Tibial nerve (tissue), 4 donors: ENCODE measurements at regions not wholly inside any gene's neighbourhood (a gene's known extent, or its start where the extent isn't known, plus 50 kb on each side); places are given as distances from the start of the nearest gene placed in this dataset.

Source experiments
- DNase-seq, 2 donors: peaks; one replicate each; pipeline ENCODE4 v3.0.0-alpha.2; 2019; ENCODE audit warnings: low spot score in 2 of 2
- H3K27ac ChIP-seq, 4 donors: fragments of 200-600 bp; sonication (generic) in 3 of 4; one replicate each; pipeline ENCODE4 v1.5.1; 2017 to 2019; ENCODE audit warnings: mild to moderate bottlenecking in 1 of 4
- H3K27me3 ChIP-seq, 2 donors: fragments of 200-600 bp; sonication (generic) in 1 of 2; one replicate each; pipeline versions ENCODE4 v1.5.1 to v1.6.0; 2017 to 2019
- H3K36me3 ChIP-seq, 3 donors: fragments of 200-600 bp; sonication (generic); one replicate each; pipeline ENCODE4 v1.5.1; 2018 to 2019
- H3K4me1 ChIP-seq, 4 donors: fragments of 200-600 bp; sonication (generic) in 3 of 4; one replicate each; pipeline ENCODE4 v1.5.1; 2017 to 2019
- H3K4me3 ChIP-seq, 4 donors: fragments of 200-600 bp; sonication (generic) in 3 of 4; one replicate each; pipeline ENCODE4 v1.5.1; 2017 to 2019; ENCODE audit warnings: mild to moderate bottlenecking in 1 of 4, moderate library complexity in 1 of 4
- H3K9me3 ChIP-seq, 4 donors: fragments of 200-600 bp; sonication (generic) in 3 of 4; one replicate each; pipeline ENCODE4 v1.5.1; 2017 to 2019
- EP300 ChIP-seq, 2 donors: sonication (generic); formaldehyde crosslinking; IDR thresholded peaks; one replicate each; pipeline ENCODE4 v1.6.1; 2017; ENCODE audit warnings: antibody characterized with exemption in 2 of 2, mild to moderate bottlenecking in 1 of 2
- POLR2A ChIP-seq, 2 donors: fragments of 450-650 bp; IDR thresholded peaks; one replicate each; pipeline ENCODE4 v1.6.1; 2017; ENCODE audit warnings: antibody characterized with exemption in 2 of 2, mild to moderate bottlenecking in 2 of 2, moderate library complexity in 2 of 2
- WGBS, 2 donors: methylation state at CpG; one replicate each; pipeline ENCODE4 v1.1.5; 2018; 5-methylcytosine and 5-hydroxymethylcytosine counted together
- TF ChIP-seq, protein P1 (sequence below), 5 experiments: fragments of 200-600 bp in 3 of 5; fragments of 450-650 bp in 2 of 5; sonication (generic) in 3 of 5; IDR thresholded peaks; one replicate each; pipeline ENCODE4 v1.5.1; 2016 to 2019; ENCODE audit warnings: antibody characterized with exemption in 5 of 5, mild to moderate bottlenecking in 3 of 5, moderate library complexity in 2 of 5

DNA sequence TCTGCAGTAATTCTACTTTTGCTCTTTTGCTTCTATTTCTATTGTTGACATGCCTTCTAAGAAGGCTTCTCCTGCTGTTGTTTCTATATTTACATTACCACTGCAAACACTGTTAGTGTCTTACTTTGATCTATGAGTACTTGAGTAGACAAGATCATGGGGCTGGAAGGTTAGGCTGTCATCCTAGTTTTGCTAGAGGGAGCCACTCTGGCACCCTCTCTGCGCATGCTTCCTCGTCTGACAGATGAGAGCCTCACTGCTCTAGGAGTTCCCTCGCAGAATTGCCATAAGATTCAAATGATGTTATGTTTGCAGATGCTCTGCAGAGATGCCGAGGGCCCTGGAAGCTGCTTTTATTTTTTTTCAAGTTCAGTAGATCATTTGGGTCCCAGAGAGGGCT, 185.6 kb downstream of the RNF144A start:
- H3K4me1 ChIP-seq = no peaks in the 10 kb centered on the region
- DNase-seq = no peak
- no peak for TF ChIP-seq EP300 (IDR thresholded peaks at IDR 0.05)
- TF ChIP-seq, protein P1, sequence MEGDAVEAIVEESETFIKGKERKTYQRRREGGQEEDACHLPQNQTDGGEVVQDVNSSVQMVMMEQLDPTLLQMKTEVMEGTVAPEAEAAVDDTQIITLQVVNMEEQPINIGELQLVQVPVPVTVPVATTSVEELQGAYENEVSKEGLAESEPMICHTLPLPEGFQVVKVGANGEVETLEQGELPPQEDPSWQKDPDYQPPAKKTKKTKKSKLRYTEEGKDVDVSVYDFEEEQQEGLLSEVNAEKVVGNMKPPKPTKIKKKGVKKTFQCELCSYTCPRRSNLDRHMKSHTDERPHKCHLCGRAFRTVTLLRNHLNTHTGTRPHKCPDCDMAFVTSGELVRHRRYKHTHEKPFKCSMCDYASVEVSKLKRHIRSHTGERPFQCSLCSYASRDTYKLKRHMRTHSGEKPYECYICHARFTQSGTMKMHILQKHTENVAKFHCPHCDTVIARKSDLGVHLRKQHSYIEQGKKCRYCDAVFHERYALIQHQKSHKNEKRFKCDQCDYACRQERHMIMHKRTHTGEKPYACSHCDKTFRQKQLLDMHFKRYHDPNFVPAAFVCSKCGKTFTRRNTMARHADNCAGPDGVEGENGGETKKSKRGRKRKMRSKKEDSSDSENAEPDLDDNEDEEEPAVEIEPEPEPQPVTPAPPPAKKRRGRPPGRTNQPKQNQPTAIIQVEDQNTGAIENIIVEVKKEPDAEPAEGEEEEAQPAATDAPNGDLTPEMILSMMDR (IDR thresholded peaks at IDR 0.05) = no peak
- no peak for TF ChIP-seq POLR2A (IDR thresholded peaks at IDR 0.05)
- H3K27ac ChIP-seq = no peak overlapping the region
- H3K9me3 ChIP-seq = no peaks in the 10 kb centered on the region
- no peak overlapping the region for H3K4me3 ChIP-seq
- 95 to 97% methylated on average over 4 of the region's 4 CpGs for WGBS, 2 donors
- no peaks in the 10 kb centered on the region for H3K27me3 ChIP-seq
- H3K36me3 ChIP-seq = no peaks in the 10 kb centered on the region

DNA sequence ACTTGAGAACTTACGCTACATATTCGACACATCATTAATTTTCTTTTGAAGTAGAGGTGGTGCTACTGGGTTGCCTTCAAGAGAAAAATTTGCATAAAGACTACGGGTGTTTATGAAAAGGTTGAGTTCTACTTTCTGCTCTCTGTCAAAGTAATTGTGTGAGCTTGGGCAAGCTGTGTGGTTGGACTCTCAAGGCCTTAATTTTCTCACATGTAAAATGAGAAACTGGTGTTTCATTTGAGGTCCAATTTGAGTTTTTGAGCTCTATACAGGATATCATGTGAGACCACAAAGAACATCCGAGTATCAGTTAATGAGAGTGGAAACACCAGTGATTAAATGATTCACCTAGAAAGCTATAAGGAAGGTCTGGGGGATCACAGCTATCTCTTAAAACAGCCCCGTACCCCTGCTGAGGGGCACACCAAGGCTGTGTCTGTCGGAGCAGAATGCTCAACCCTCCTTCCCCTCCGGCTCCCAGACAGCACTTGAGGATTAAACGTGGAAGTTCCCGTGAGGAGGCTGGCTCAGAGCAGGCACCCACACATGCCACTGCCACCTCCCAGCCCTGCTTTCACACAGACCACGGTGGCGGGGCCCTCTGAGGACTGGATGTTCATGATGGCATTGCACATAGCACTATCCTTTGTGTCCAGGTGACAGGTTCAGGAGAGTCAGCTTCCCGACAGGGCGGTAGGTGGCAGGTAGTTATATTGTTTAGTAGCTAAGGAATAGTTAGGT, 191.8 kb downstream of the RNF144A start:
- H3K27ac ChIP-seq = no peak overlapping the region
- no peak for TF ChIP-seq POLR2A (IDR thresholded peaks at IDR 0.05)
- DNase-seq = no peak
- 79 to 89% methylated on average over 13 of the region's 13 CpGs for WGBS, 2 donors
- no peak overlapping the region for H3K4me3 ChIP-seq
- no peaks in the 10 kb centered on the region for H3K27me3 ChIP-seq
- H3K36me3 ChIP-seq = no peaks in the 10 kb centered on the region
- H3K9me3 ChIP-seq = peaks cover 0 to 6% (median 1%) of the 10 kb centered on the region in 4 donors
- H3K4me1 ChIP-seq = no peaks in the 10 kb centered on the region

DNA sequence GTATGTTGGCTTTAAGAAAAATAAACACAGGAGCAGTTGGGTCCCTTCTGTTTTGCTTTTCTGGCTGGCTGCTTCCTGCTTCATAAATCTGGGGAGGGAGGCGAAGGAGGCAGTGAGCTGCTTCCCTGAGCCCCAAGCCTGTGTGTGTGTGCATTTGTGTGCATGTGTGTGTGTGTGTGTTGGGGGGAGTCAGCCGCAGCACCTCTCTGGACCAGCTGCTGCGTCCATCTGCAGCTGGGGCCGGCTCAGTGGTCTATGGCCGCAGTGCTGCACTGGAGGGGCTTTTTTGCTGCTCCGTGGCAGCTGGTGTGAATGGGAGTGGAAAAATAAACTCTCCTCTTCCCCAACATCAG, 192.3 kb downstream of the RNF144A start:
- Histone ChIP-seq H3K27ac (no peak overlapping the region), H3K36me3 (no peaks in the 10 kb centered on the region), H3K9me3 (peaks cover 0 to 8% (median 3%) of the 10 kb centered on the region in 4 donors), H3K4me3 (no peak overlapping the region), H3K4me1 (no peaks in the 10 kb centered on the region), H3K27me3 (no peaks in the 10 kb centered on the region)
- DNase-seq = no peak
- no peak for TF ChIP-seq POLR2A (IDR thresholded peaks at IDR 0.05)
- WGBS, 2 donors = 85 to 90% methylated on average over 5 to 6 of the region's 6 CpGs

DNA sequence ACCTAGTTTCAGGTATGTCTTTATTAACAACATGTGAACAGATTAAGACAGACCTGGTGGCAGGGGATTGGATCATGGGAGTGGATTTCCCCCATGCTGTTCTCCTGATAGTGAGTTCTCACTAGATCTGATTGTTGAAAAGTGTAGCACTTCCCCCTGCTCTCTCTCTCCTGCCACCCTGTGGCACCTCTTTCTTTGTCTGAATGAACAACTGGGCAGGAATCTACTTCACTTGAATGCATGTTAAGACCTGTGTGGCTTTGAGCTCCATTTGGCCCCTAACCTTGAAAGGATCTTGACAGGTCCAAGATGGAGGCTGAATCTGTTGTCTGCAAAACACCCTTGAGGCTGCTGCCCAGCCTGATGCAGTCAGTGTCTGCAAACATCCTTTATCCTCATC, 194.4 kb downstream of the RNF144A start:
- Histone ChIP-seq H3K4me3 (no peak overlapping the region), H3K27ac (no peak overlapping the region), H3K27me3 (no peaks in the 10 kb centered on the region), H3K4me1 (no peaks in the 10 kb centered on the region), H3K9me3 (peaks cover 0 to 14% (median 3%) of the 10 kb centered on the region in 4 donors), H3K36me3 (no peaks in the 10 kb centered on the region)
- no peak for DNase-seq
- TF ChIP-seq EP300 (IDR thresholded peaks at IDR 0.05) (no peak), POLR2A (IDR thresholded peaks at IDR 0.05) (no peak)
- TF ChIP-seq, protein P1 (IDR thresholded peaks at IDR 0.05) = no peak

DNA sequence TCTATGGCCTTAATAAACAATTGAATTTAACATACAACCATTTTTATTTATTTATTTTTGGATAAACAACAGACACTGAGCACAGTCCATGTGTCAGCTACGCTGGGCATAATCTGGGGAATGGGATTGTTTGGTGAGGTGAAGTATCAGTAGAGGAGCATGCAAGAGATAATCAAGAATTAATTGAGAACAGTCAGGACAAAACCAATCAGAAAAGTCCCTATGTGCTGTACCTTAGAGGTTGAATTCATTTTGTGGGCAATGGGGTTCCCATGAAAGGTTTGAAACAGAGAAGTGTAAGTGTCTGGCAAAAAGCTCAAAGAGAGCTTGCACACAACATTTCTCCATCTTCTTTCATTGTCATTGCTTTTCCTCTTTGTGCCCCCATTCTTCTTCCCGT, 198.2 kb downstream of the RNF144A start:
- no peak for DNase-seq
- 46 to 54% methylated on average over 2 of the region's 2 CpGs for WGBS, 2 donors
- Histone ChIP-seq H3K27ac (no peak overlapping the region), H3K9me3 (peaks cover 0 to 14% (median 3%) of the 10 kb centered on the region in 4 donors), H3K4me3 (no peak overlapping the region), H3K27me3 (no peaks in the 10 kb centered on the region), H3K4me1 (peaks cover 0 to 5% (median 0%) of the 10 kb centered on the region in 4 donors), H3K36me3 (no peaks in the 10 kb centered on the region)
- TF ChIP-seq, protein P1 (IDR thresholded peaks at IDR 0.05) = no peak
- TF ChIP-seq POLR2A (IDR thresholded peaks at IDR 0.05) (no peak), EP300 (IDR thresholded peaks at IDR 0.05) (no peak)

DNA sequence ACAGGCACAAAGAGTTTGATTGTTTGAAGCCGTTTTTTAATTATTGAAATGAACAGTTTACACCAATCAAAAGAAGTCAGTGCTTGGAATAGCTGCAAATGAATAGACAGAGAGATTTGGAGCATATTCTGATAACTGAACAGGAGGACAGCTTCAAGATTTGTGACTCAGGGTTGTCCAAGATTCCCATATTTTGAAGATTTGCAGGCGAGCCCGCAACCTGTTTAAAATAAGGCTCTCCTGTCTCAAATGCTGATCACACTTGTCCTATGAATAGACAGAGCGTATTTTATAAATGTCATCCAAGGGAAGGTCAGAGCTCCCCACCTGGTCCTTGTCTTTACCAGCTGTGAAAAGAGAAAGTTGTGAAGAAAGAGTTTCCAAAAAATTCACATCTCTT, 198.7 kb downstream of the RNF144A start:
- H3K4me1 ChIP-seq = peaks cover 0 to 5% (median 0%) of the 10 kb centered on the region in 4 donors
- H3K27me3 ChIP-seq = no peaks in the 10 kb centered on the region
- H3K36me3 ChIP-seq = no peaks in the 10 kb centered on the region
- H3K9me3 ChIP-seq = peaks cover 0 to 14% (median 3%) of the 10 kb centered on the region in 4 donors
- H3K27ac ChIP-seq = no peak overlapping the region
- TF ChIP-seq EP300 (IDR thresholded peaks at IDR 0.05) (no peak), POLR2A (IDR thresholded peaks at IDR 0.05) (no peak)
- TF ChIP-seq, protein P1 (IDR thresholded peaks at IDR 0.05) = no peak
- WGBS, 2 donors = 79 to 81% methylated on average over 4 of the region's 4 CpGs
- no peak for DNase-seq
- H3K4me3 ChIP-seq = no peak overlapping the region
